HG02610 (cell line): ENCODE measurements at regions not wholly inside any gene's neighbourhood (a gene's known extent, or its start where the extent isn't known, plus 50 kb on each side); places are given as distances from the start of the nearest gene placed in this dataset.

Experiments used
- ATAC-seq: cut with Tn5 transposase; IDR thresholded peaks from one replicate; pipeline ENCODE4 v1.9.1; 2021; ENCODE audit warnings: mild to moderate bottlenecking, moderate library complexity; ENCODE audit not compliant: unreplicated experiment

DNA sequence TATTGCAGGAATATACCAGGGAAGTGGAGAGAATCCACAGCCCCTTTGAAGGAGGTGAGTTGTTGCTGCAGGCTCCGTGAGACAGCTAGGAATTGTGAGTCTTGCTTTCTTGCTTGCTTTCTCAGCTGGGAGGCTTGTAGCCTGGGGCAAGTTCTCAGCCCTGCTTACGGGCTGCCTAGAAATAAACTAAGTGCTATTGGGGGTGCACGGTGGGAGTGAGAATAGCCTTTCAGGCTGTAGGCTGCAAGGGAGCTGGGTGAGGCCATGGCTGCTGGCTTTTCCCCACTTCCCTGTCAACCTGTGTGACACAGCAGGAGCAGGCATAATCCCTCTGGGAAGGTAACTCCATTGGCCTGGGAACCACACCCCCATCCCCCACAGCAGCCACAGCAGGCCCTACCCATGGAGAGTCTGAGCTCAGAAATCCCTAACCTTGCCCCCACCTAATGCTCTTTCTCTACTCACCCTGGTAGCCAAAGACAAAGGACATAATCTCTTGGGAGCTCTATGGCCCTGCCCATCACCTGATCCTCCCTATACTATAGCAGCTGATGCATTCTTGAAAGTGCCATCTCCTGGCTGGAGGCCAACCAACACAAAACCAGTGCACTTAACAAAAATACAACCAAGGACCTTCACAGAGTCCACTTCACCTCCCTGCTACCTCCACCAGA lies 113.0 kb downstream of the MMRN1 start:
- ATAC-seq: no peak

DNA sequence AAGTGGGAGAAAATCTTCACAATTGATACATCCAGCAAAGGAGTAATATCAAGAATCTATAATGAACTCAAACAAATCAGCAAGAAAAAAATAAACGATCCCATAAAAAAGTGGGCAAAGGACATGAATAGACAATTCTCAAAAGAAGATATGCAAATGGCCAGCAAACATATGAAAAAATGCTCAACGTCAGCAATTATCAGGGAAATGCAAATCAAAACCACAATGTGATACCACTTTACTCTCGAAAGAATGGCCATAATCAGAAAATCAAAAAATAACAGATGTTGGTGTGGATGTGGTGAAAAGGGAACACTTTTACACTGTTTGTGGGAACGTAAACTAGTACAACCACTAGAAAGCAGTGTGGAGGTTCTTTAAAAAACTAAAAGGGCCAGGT lies 114.3 kb upstream of the CCSER1 start:
- ATAC-seq: no peak

DNA sequence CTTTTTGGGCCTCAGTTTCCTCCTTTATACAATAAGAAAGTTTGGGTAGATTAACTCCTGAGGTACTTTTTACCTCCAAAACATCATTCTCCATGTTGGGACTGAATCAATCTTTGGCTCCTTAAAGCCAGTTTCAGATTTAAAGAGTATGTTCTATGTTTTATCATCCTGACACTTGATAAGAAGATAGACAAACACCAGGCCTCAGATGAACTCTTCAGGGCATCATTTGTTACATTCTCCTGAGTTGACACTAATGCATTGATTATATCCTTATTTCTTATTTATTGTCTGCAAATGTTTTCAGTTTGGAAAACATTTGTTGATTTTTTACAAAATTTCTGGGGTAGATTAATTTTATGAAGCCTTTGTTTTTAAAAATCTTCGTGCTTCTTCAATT lies 102.7 kb upstream of the CCSER1 start:
- ATAC-seq: no peak

DNA sequence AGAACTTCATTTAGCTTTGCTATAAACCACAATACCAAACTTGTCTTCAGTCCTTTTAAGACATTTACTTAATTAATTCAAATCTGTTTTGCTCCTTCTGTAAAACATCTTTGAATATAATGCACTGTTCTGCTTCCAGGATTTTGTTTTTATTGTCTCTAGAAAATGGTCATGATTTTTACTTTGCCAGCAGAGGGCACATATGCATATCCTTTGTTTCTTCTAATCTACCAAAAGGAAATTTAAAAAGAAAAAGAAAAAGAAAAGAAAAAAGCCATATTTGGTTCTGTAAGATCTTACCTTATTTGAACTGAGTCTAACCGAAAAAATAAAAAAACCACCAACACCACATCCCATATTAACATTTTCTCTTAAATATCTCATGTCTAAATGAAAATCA lies 101.9 kb upstream of the CCSER1 start:
- no peak for ATAC-seq

DNA sequence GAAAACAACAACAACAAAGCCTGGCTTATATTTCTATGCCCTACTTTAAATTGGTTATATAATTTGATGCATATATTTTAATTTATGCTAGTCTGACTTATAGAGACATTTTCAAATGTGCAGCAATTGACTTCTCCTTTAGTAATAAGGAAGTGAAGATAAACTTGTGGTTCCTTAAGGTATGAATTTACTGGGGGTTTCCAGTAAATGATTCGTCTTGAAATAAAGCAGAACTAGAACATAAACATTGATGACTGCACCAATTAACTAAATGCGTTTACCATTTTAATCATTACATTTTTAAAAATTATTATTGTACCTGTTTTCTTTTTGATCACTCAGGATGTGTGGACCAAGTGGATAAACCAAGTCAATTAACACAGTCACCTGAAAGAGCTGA lies 99.6 kb upstream of the CCSER1 start:
- peak; percentile 90 for ATAC-seq

DNA sequence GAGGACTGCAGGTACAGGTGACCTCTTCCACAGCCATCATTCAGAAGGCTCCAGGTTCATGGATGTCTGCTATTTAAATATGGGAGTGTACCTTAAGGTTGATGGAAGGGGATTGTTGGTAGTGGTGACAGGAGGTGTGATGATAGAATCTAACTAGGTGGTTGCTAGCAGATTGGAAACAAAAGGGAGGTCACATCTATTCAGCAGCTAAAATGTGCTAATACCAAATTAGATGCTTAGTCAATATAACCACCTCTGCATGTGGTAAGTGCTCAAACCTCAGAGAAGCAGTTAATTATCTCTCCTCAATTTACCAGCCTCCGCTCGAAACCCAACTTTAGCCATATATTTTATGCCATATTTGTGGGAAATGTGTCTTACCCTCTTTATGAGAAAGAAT lies 98.7 kb upstream of the CCSER1 start:
- no peak for ATAC-seq

DNA sequence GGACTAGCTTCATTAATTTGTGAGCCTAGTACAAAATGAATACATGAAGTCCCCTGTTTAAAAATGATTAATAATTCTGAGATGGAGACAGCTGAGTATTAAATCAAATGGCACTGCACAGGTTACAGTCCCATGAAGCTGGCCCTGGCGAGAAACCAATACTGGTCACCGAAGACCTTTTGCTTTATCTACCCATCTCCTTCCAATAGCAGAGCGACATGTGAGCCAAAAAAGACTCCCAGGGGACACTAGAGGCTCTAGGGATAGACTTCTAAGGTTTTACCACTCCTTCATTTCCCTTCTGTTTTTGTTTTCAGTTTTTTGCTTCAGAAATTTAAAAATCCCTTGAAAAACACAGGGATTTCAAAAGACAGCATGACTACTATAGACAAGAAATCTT lies 97.0 kb upstream of the CCSER1 start:
- ATAC-seq: no peak

DNA sequence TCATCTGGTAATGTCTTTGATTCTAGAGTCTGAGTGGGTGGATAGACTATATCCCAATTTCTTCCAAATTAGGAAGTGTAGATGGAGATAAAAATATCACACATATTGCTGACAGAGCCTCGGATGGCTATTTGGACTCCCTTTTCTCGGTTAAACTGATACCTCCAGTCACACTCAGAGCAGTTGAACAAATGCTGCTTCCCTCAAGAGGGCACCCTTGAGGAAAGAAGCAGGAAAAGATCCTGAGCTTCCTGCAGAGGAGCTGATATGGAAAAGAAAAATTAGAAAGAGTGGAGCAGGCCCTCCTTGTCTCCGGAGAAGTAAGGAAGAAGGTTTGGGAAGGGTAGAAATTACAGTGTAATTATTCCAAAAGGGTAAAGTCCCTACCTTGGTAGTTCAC lies 96.2 kb upstream of the CCSER1 start:
- no peak for ATAC-seq

DNA sequence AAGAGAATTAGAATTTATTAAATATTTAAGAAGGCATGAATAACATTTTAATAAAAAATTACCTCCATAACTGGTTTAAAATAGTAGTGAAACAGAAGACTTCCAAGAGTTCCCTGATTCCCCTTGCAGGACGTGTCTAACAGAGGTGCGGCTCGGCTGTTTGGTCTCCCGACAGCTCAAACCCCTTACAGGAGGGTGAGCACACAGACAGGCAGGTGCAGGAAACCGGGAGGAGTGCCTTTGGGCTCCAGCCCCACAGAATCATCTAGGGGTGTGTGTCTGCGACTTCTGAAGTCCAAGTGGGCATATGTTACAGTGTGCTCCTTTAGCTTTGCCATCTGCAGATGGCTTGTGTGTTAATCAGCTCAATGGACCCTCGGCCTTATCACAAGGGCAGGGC lies 88.1 kb upstream of the CCSER1 start:
- ATAC-seq: no peak

DNA sequence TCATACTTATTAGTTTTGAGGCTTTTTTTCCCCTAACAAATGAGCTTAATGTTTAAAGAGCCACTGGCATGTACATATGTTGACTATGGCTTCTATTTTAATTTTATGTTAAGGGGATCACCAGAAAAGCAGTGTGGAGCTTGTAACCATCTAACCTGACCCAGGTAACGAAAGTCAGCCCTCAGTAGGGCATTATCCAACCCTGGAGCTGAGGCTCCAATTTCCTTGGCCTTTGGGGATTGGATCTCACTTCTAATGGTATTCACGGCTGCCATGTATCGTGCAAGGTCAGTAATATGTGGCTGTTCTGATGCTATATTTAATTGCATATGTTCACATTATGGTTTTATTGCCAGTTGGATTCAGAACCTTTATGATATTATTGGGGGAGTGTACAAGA lies 75.2 kb upstream of the CCSER1 start:
- ATAC-seq: no peak

DNA sequence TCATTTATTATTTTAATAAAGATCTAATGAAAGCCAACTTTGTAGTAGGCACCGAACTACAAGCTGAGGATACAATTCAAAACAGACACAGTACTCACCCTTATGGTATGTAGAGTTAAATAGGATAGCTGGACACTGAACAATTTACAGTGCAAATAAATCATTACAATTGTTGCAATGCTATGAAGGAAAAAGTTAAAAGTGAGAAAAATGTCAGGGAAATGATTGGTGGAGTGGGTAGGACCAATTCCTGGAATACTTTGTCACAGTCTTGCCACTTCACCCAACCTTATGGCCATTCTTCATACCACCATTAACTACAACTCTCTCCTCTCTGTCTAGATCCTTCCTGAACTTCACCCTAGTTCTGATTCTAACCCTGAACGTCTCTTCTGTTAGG lies 70.1 kb upstream of the CCSER1 start:
- no peak for ATAC-seq

DNA sequence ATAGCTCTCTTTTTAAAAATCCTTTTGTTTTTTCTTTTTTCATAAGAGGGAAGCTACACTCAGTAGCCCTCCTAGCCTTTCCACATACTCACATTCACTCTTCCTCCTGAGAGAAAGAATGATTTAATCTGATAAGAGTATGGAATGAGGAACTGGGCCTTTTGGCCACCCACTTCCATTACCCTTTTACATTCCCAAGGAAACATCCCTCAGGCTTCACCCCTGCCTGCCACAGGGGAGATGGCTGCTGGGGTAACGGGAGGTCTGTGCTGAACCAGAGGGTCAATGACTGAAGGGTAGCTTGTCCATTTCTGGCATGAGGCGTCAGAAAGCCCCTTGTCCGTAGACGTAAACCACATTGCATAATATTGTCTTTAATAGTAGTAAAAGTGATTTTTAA lies 67.2 kb upstream of the CCSER1 start:
- no peak for ATAC-seq

DNA sequence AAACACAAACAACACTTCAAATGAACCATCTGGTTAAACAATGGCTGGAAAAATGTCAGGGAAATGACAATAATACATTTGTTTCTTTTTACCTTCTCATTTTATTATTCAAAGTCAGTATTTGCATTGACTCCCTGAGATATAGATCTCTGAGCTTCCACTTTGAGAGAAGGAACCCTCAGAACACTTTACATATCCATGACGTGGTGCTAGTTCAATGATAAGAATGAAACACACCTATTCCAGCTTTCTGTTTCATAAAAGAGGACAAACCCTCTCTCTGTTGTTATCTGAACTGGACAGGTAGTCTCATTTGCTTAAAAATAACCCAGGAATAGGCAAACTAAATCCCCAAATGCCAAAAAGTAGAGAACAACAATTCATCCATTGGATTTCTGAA lies 65.3 kb upstream of the CCSER1 start:
- peak; percentile 45 for ATAC-seq

DNA sequence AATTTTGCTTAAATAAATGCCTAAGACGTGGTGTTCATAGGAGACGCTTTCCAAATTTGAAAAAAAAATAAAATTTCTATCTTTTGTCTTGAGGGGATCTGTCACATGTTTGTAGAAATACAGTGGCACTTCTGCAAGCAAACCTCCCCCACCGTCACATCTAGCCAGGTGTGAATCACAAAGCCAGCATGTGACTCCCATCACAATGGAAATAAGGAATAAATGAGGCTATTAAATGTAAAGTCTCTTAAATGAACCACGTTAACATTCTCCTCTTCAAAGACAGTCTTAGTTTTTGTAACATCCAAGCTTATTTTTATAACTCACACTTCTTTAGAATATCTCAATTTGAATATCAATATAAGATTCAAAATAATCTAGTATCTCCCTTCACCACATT lies 63.0 kb upstream of the CCSER1 start:
- ATAC-seq: no peak

DNA sequence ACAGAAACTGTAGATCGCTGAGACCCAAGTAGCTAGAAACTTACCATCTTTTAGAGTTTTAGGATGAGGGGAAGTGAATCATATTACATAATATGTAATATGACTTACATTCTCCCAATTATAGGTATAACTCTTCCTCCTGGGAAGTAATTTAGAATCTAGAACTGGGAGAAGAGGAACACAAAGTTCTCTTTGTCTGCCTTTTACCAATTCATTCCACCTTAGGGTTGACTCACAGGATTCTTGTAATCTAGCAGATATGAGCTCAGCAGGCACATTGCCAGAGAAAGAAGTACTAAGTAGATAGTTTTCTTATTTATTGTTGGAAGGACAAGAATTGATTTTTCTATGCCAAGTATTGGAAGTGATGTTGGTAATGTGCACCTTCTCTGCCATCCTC lies 58.0 kb upstream of the CCSER1 start:
- no peak for ATAC-seq

DNA sequence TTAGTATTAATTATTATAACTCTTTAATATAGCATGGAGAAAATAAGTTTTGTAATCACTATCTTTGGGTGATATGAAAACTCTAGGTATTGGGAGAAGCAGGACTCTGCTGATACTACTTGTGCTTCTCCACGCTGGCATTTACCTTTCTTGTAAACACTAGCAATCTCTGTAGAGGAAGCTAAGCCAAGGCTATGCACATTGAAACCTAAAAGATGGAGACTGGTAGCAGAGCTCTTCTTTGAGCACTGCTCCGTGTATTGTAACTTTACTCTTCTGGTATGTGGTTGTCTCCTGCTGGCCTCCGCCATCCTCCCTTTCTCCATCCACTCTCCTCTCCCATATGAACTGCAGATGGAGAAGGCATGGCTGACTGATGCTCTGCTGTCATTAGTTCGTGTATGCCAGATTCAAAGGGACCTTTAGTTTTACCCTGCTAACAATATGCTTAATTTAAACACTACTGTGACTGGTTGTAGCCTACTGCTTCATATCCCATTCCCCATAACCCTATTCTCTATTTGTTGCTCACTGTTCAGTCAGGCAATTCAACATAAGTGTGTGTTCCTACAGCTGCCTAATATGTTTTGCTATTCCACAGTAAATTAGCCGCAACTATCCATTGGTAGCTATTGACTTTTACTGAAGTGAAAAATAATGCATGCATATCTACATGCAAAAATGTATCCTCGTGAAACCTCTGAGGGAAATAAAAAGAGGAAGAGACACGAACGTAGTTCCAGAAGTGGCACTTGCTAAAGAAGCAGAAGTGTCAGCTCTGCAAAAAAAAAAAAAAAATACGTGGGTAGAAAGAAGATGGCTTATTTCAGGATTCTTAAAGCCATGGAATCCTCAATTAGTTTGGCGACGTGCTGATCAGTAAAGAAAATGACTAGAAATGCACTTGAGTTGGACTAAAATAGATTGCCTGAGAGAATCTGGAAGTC lies 55.6 kb upstream of the CCSER1 start:
- peak; percentile 58 for ATAC-seq

DNA sequence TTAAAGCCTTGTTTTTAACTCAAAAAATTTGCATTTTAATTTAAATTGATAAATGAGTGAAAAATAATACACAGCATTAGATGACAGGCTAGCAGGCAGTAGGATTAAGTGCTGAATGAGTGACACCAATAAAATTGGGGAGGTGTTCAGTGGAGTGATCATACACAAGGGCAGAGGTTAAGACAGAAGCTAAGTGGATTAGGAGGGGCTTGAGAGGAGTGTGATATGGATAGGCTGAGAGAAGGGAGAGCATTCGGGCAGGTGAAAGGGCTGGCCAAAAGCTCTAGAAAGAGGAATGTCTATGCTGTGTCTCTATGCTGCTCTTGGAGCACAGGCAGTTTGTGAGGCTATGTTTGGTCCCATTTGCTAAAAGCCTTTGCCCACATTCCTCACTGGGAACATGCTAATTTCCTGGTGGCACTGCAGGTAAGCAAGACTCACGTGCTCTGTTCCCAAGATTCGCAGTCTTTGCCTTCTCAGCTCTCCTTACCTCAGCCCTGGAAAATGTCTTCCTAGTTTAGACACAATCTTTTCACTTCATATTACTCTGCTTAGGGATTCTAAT lies 52.8 kb upstream of the CCSER1 start:
- no peak for ATAC-seq
